GM21529 (cell line): ENCODE measurements at regions not wholly inside any gene's neighbourhood (a gene's known extent, or its start where the extent isn't known, plus 50 kb on each side); places are given as distances from the start of the nearest gene placed in this dataset.
"Not testable (repeated sequence)": the region's sequence is repeated elsewhere in the genome, so short reads cannot be mapped to it uniquely, and the experiment has no call there.

ENCODE experiments used
- ATAC-seq: cut with Tn5 transposase; IDR thresholded peaks from one replicate; pipeline ENCODE4 v1.9.1; 2021; ENCODE audit not compliant: unreplicated experiment

DNA sequence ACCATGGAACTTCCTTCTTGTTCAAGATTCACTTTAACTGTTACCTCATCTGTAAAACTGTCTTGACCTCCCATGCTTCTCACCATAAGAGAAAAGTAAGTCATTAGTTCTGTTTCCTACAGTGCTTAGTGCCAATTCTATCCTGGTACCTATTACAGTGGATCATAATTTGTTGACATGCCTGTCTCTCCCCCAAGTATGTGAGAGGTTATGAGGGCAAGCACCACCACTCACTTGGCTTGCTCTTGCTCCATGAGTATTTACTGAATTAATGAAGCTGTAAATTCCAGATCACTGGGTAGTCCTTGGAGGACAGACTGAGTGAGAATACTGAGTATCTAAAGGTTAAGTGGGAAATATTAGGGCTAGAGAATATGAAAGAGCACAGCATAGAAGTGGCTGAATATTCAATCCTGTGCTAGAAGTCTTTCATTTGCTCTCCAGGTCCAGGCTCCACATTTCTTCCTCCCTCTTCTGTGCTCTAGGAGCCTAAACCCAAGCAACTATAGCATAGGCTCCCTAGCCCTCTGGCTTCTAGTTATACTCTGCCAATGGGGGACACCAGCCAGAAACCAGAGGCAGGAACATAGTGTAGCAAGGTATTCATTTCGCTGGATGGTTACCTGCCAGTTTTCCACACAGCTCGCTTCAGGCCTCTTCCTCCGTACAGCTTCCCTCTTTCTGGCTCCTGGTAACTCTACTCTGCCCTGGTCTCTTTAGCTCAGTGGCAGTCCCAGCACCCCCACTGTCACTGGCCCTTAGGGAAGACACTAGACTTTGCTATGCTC is 118.2 kb upstream of the SLC5A12 start:
- ATAC-seq, result no peak

GRCh38 chr11:26841818-26842473 is 120.1 kb upstream of the SLC5A12 start:
- ATAC-seq, result no peak

GRCh38 chr11:26842478-26843282 is 120.8 kb upstream of the SLC5A12 start:
- ATAC-seq, result no peak

DNA sequence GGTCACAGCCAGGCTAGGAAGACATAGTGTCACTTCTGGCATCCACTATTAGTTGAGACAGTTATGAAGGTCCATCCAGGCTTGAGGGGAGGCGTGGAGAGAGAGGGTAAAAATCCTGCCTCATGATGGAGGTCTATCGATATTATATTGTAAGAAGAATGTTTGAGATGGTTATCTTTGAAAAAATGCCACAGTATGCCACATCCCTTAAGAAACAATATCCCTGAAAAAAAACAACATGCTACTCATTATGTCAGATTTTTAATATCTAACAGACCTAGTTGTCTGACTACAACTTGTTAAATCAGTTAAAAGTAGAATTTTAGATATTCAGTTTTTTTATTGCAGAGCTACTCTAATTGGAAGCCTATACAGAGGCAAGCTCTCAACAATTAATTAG is 121.7 kb upstream of the SLC5A12 start:
- ATAC-seq, result no peak

DNA sequence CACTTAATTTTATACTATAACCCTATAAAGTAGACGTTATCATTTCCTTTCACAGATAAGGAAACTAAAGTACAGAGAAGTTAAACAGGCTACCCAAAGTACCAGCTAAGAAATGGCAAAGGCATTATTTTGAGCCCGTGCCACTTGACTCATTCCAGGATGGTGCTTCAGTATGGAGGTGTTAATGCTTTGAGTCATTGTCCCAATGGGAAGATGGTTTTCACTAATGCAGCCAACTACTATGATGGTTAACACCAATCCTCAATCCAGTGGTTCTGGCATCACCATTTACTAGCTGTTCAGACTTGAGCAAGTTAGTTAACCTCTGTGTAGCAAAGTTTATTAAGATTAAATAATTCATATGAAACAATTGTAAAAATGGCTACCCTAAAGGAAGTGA is 123.1 kb upstream of the SLC5A12 start:
- ATAC-seq, result no peak

- ATAC-seq, result no peak
Measured at GRCh38 chr11:26846227-26846626, 124.4 kb upstream of the SLC5A12 start.

GRCh38 chr11:26847459-26847858 is 125.6 kb upstream of the SLC5A12 start:
- ATAC-seq, result no peak

DNA sequence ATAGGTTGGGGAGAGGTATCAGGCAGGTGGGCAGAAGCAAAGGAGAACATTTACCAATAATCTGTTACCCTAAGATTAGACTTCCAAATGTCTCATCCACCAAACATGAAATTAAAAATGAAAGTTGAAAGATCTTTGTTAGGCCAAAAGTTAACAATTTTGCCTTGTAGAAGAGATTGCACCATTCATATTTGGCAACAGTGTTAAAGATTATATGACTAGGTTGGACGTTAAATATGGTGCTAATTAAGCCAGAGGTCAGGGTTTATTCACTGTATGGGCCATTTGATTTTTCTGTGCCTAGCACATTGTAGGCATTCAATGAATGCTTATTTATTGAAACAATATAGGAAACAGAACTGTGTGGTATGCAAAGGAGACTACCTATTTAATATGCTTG is 126.1 kb upstream of the SLC5A12 start:
- no peak for ATAC-seq

DNA sequence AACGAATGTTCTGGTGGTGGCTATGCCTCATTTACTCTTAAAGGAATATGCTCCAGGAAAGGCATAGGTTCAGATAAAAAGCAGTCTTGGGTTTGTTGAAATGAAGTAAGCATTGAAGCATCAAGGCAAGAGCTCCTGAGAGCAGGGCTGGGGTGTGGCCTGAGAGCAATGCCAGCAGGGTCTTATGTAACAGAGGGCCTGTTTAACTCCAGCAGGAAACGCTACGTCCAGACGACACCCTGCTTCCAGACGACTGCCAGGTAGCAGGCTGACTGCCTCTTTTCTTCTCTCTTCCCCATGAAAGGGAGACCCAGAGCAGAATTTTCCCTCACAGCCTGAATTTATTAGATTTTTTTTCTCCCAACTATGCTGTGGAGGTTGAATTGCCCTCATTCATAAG is 127.2 kb upstream of the SLC5A12 start:
- ATAC-seq, result no peak

- no peak for ATAC-seq
Measured at GRCh38 chr11:26851291-26851690, 129.4 kb upstream of the SLC5A12 start.

GRCh38 chr11:26851696-26852095 is 129.8 kb upstream of the SLC5A12 start:
- ATAC-seq, result no peak

- ATAC-seq, result no peak
Measured at GRCh38 chr11:26858098-26858497, 135.8 kb upstream of the FIBIN start.

- no peak for ATAC-seq
Measured at GRCh38 chr11:26859416-26859815, 134.5 kb upstream of the FIBIN start.

DNA sequence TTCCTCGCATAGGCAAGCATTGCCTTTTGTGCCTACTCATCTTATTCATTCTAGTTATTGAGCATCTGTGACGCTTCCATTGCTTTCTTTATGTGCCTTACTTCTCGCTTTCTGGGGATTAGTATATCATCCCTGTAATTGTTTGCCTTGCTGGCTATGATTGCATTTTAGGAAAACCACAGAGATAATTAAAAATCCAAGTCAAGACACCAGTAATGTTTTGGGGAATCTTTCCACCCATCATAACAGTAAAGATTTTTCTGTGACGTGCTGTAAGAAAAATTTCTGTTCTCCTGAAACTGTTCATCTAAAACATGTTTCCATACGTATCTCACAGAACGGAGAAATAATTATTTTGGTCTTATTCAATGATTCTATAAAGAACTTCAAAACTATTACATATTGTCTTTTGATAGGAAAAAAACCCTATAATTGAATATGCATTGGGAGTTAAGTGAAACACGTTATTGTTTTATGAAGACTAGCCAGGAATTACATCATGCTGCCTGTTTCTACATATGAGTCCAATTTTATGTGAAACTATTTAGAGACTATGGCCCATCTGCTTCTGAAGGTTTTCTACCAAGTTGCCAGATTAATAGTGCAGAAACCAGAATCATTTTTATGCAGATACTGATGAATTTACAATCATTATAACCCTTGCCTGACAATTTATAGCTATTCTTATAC is 133.7 kb upstream of the FIBIN start:
- ATAC-seq, result no peak

DNA sequence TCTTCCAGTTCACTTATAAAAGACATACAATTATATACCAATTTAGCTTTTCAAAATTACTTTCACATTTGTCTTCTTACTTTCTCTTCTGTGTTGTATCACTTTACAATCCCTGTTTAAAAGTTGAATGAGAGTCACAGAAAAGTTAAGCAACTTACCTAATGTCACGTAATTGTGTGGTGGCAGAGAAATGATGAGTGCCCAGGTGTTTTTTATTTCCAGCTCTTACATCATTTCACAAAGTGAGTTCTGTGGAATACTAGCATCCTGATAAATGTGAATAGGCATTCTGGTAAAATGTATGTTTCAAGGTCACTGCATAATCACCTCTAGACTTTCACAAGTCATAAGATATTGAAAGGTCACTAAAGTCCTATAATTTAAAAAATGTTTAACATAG is 133.0 kb upstream of the FIBIN start:
- no peak for ATAC-seq

GRCh38 chr11:26862801-26863200 is 131.1 kb upstream of the FIBIN start:
- ATAC-seq, result no peak

- no peak for ATAC-seq
Measured at GRCh38 chr11:26865703-26866102, 128.2 kb upstream of the FIBIN start.

DNA sequence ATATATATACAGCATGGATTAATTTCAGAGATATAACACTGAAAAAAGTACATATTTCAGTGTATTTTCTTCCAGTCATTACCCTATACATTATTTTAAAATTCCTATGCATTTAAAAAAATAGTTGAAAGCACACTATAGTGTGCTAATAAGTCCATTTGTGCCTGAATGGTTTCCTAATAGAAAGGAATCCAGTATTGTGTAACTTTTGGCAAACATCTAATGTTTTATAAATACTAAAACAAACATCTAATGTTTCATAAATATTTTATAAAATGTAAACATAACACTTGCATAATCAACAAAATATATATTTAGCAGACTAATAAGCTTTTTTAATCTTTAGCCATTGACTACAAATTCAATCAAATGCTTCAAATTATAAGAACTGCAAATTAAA is 126.6 kb upstream of the FIBIN start:
- no peak for ATAC-seq

GRCh38 chr11:26878959-26879581 is 114.8 kb upstream of the FIBIN start:
- ATAC-seq, result no peak

GRCh38 chr11:26882363-26882880 is 111.5 kb upstream of the FIBIN start:
- ATAC-seq, result not testable (repeated sequence)

GRCh38 chr11:26891501-26891900 is 102.4 kb upstream of the FIBIN start:
- no peak for ATAC-seq
